Common myeloid progenitor, CD34-positive (primary cell): ENCODE measurements at regions not wholly inside any gene's neighbourhood (a gene's known extent, or its start where the extent isn't known, plus 50 kb on each side); places are given as distances from the start of the nearest gene placed in this dataset.

Source experiments
- CTCF ChIA-PET: fragments of 350-600 bp; sonication (Branson Sonifier 250); formaldehyde crosslinking; loops from one replicate; lab custom pipeline; 2021; ENCODE audit warnings: antibody characterized with exemption; lab: Charles Lee
- POLR2A ChIA-PET: fragments of 350-600 bp; sonication (Branson Sonifier 250); formaldehyde crosslinking; loops from one replicate; lab custom pipeline; 2021; ENCODE audit warnings: antibody characterized with exemption; lab: Charles Lee
- DNase-seq, 3 donors: peaks; one replicate each; pipeline versions ENCODE4 v3.0.0 to v3.0.0-alpha.2; 2013
- H3K27ac ChIP-seq, 2 experiments: 1 replicate in 1 of 2; 2 replicates in 1 of 2; pipeline ENCODE4 v1.7.0; 2013; ENCODE audit warnings: inconsistent platforms in 2 of 2, low read length in 2 of 2, mild to moderate bottlenecking in 2 of 2, low read depth in 1 of 2, moderate library complexity in 1 of 2; ENCODE audit not compliant: severe bottlenecking in 2 of 2, insufficient read depth in 1 of 2, poor library complexity in 1 of 2
- H3K27me3 ChIP-seq, 5 experiments: replicated peaks in 2 of 5; 1 replicate in 3 of 5; 2 replicates in 2 of 5; pipeline versions ENCODE4 v1.6.1 to v1.7.0; 2013; ENCODE audit warnings: low read length in 4 of 5, mild to moderate bottlenecking in 2 of 5, moderate library complexity in 2 of 5, inconsistent platforms in 1 of 5; ENCODE audit not compliant: insufficient read depth in 5 of 5, control insufficient read depth in 4 of 5
- H3K36me3 ChIP-seq, 4 experiments: 1 replicate in 2 of 4; 2 replicates in 2 of 4; pipeline versions ENCODE4 v1.6.1 to v1.7.0; 2013; ENCODE audit warnings: low read length in 3 of 4, control low read depth in 1 of 4, mild to moderate bottlenecking in 1 of 4; ENCODE audit not compliant: control insufficient read depth in 4 of 4, insufficient read depth in 4 of 4
- H3K4me1 ChIP-seq, 4 experiments: 1 replicate in 3 of 4; 2 replicates in 1 of 4; pipeline versions ENCODE4 v1.6.1 to v1.7.1; 2013; ENCODE audit warnings: low read length in 3 of 4, mild to moderate bottlenecking in 3 of 4, control low read depth in 1 of 4, inconsistent platforms in 1 of 4, moderate library complexity in 1 of 4; ENCODE audit not compliant: control insufficient read depth in 4 of 4, insufficient read depth in 4 of 4; ENCODE audit errors: control extremely low read depth in 1 of 4
- H3K4me3 ChIP-seq, 7 experiments: 1 replicate in 4 of 7; 2 replicates in 3 of 7; pipeline versions ENCODE4 v1.5.1 to v1.7.0; 2013; ENCODE audit warnings: mild to moderate bottlenecking in 7 of 7, low read length in 6 of 7, moderate library complexity in 6 of 7, inconsistent platforms in 2 of 7, low read depth in 2 of 7, control low read depth in 1 of 7; ENCODE audit not compliant: insufficient read depth in 4 of 7, control insufficient read depth in 1 of 7; ENCODE audit errors: extremely low read depth in 1 of 7
- H3K9me3 ChIP-seq, 5 experiments: 1 replicate in 4 of 5; 2 replicates in 1 of 5; pipeline versions ENCODE4 v1.6.1 to v1.7.1; 2013; ENCODE audit warnings: low read length in 4 of 5, mild to moderate bottlenecking in 2 of 5, inconsistent platforms in 1 of 5, low read depth in 1 of 5, moderate library complexity in 1 of 5; ENCODE audit not compliant: control insufficient read depth in 4 of 5, insufficient read depth in 2 of 5; ENCODE audit errors: control extremely low read depth in 1 of 5
- WGBS: methylation state at CpG from one replicate; pipeline ENCODE4 v1.1.5; 2013; ENCODE audit not compliant: insufficient coverage; 5-methylcytosine and 5-hydroxymethylcytosine counted together

DNA sequence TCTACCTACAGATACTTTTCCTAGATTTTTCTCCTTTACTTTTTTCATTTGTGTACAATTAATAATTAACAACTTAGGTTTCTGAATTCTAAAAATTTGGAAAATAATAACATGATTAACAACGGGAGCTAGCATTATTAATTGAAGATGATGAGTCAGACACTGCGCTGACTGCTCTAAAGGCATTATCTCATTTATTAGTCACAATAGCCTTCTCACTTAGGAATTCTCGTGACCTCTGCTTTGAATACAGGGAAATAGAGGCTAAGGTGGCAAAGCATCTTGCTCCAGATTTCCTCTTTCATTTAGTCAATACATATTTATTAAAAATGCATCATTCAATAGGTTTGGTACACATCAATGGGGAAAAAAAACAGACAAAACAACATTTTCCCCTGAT lies 441.3 kb downstream of the PCDH18 start:
- DNase-seq, result no peak
- Histone ChIP-seq H3K27ac (no peak overlapping the region), H3K4me1 (no peaks in the 10 kb centered on the region), H3K27me3 (no peaks in the 10 kb centered on the region), H3K9me3 (no peaks in the 10 kb centered on the region), H3K4me3 (no peak overlapping the region), H3K36me3 (no peaks in the 10 kb centered on the region)
- POLR2A ChIA-PET, result no interaction called here
- CTCF ChIA-PET, result no interaction called here
- WGBS, result no CpG with 5 or more reads among the region's 3 CpGs

DNA sequence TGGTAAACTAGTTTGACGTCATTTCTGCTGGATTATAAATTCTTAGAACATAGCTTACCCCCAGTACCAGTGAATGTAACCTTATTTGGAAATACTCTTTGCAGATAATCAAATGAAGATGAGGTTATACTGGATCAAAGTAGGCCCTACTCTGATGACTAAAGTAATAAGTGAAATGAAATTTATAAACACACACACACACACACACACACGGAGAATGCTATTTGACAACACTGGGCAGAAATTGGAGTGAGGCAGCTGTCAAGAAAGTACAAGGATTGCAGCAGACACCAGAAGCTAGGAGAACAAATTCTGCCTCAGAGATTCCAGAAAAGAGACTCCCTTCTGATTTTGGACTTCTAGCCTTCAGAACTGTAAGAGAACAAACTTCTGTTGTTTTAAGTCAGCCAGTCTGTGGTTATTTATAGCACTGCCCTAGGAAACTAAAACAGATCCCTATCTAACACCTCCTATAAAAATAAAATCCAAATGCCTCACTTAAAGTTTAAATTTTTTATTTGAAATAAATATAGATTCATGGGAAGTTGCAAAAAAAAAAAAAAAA lies 448.6 kb downstream of the PCDH18 start:
- no peak for DNase-seq
- ChIA-PET POLR2A (no interaction called here), CTCF (no interaction called here)
- H3K27me3 ChIP-seq, result no peaks in the 10 kb centered on the region
- H3K4me1 ChIP-seq, result no peaks in the 10 kb centered on the region
- H3K36me3 ChIP-seq, result no peaks in the 10 kb centered on the region
- H3K9me3 ChIP-seq, result no peaks in the 10 kb centered on the region
- no peak overlapping the region for H3K4me3 ChIP-seq
- WGBS, result no CpG with 5 or more reads among the region's 2 CpGs
- no peak overlapping the region for H3K27ac ChIP-seq

DNA sequence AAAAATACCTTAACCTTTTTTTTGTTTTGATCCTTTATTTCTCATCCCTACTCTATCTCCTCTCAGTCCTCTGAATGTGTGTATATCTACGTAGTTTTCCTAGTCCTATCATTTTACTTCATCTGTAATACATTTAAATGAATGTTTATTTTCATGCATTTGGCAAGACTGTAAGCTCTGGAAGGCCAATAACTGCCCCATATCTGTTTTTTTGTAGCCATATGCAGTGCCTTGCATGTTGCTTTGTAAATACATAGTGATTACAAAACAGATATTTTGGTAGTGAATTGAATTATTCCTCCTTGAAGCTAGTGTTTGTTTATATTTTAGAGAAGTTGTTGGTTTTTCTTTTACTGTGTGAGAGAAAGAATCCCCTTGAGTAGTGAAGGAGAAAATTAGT lies 450.2 kb downstream of the PCDH18 start:
- Histone ChIP-seq H3K36me3 (no peaks in the 10 kb centered on the region), H3K27ac (no peak overlapping the region), H3K9me3 (no peaks in the 10 kb centered on the region), H3K27me3 (no peaks in the 10 kb centered on the region), H3K4me1 (no peaks in the 10 kb centered on the region), H3K4me3 (no peak overlapping the region)
- ChIA-PET POLR2A (no interaction called here), CTCF (interaction anchor here (0.9 kb wide), 1 partner anchor 14 kb away, joined by 3 read pairs; no protein-coding TSS in a partner anchor)
- no peak for DNase-seq
- WGBS, result no CpG with 5 or more reads among the region's 1 CpG

DNA sequence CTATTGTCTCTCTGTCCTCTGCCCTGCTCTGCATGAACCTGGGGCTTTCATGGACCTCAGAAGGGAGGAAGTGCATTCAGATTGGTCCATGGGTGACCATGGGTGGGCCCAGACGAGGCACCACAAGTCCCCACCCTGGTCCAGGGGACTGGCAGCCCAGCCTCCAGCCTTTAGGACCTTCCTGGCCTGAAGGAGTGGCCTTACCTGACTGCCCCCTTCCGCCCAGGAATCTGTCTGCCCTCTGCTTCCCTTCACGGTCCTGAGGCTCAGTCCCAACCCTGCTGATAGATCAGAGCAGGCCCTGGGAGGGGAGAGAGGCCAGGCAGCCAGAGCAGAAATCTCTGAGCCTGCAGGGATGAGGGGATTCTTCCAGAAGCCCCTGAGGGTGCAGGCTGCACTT lies 455.4 kb downstream of the PCDH18 start:
- no peak overlapping the region for H3K27ac ChIP-seq
- WGBS, result 88% methylated on average over 3 of the region's 3 CpGs
- CTCF ChIA-PET, result interaction anchor here (0.7 kb wide), 1 partner anchor 169 kb away, joined by 3 read pairs; no protein-coding TSS in a partner anchor
- no peaks in the 10 kb centered on the region for H3K27me3 ChIP-seq
- POLR2A ChIA-PET, result no interaction called here
- H3K4me3 ChIP-seq, result no peak overlapping the region
- no peaks in the 10 kb centered on the region for H3K4me1 ChIP-seq
- H3K9me3 ChIP-seq, result no peaks in the 10 kb centered on the region
- no peaks in the 10 kb centered on the region for H3K36me3 ChIP-seq
- DNase-seq, result no peak

DNA sequence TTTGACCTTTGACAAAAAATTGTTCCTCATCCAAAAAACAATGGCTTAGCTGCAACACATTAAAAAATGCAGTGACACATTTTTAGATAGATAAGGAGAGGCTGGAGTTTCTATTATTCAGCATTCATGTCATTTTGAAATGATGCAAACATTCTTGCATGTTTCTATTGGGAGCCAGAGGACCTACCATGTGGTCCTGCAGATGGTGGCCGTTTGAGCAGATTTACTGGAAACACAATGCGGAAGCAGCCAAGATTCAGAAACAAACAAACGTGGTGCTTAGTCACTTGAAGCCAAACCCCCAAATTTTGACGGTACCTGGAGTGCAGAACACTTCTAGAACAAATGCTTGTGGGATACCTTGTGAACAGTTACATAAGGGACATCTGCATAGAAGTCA lies 456.7 kb downstream of the PCDH18 start:
- no peak for DNase-seq
- H3K4me1 ChIP-seq, result no peaks in the 10 kb centered on the region
- H3K27me3 ChIP-seq, result no peaks in the 10 kb centered on the region
- 92% methylated on average over 4 of the region's 4 CpGs for WGBS
- POLR2A ChIA-PET, result no interaction called here
- H3K36me3 ChIP-seq, result no peaks in the 10 kb centered on the region
- no peaks in the 10 kb centered on the region for H3K9me3 ChIP-seq
- no peak overlapping the region for H3K4me3 ChIP-seq
- CTCF ChIA-PET, result no interaction called here
- no peak overlapping the region for H3K27ac ChIP-seq

DNA sequence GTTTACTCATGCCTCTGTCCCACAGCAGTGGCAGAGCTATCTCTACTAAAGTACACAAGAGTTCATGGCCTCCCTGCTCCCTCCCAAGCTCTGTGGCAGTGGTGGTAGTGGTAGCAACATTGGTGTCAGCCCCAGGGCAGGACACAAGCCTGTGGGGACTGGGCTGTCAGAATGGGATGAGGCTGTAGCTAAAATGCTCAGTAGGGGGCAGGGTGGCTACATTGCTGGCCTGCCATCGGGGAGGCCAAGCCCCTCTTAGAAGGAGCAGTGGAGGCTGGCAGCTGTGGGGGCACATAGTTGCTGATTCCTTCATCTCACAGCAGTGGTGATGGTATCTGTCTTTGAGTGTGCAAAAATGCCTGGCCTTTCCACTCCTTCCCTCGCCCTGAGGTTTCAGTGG lies 461.7 kb downstream of the PCDH18 start:
- ChIA-PET CTCF (no interaction called here), POLR2A (no interaction called here)
- H3K27me3 ChIP-seq, result no peaks in the 10 kb centered on the region
- WGBS, result 100% methylated on average over 2 of the region's 2 CpGs
- no peaks in the 10 kb centered on the region for H3K4me1 ChIP-seq
- DNase-seq, result no peak
- no peak overlapping the region for H3K4me3 ChIP-seq
- H3K27ac ChIP-seq, result no peak overlapping the region
- no peaks in the 10 kb centered on the region for H3K36me3 ChIP-seq
- H3K9me3 ChIP-seq, result no peaks in the 10 kb centered on the region

DNA sequence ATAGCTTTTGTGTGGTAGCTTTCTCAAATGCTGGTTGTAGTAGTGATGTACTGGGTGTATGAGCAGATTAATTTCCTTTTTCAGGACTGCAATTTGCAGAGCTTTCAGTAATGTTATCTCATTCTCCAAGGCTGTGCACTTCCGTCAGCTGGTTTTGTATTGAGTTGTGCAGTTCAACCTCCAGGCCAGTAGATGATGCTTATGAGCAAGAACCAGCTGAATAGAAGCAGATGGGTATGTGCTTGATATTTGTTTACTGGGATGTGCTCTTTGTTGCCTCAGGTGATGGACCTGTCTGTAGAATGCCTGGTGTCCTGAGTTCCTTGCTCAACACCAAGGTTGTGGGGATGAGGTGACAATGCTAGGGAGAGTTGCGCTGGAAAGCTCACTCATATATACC lies 462.8 kb downstream of the PCDH18 start:
- no peaks in the 10 kb centered on the region for H3K4me1 ChIP-seq
- 100% methylated on average over 1 of the region's 2 CpGs for WGBS
- no peak for DNase-seq
- H3K27me3 ChIP-seq, result no peaks in the 10 kb centered on the region
- CTCF ChIA-PET, result interaction anchor here (1.4 kb wide), 1 partner anchor 38 kb away, joined by 4 read pairs; no protein-coding TSS in a partner anchor
- POLR2A ChIA-PET, result no interaction called here
- no peak overlapping the region for H3K4me3 ChIP-seq
- H3K9me3 ChIP-seq, result no peaks in the 10 kb centered on the region
- H3K27ac ChIP-seq, result no peak overlapping the region
- H3K36me3 ChIP-seq, result no peaks in the 10 kb centered on the region
